ENCODE measurements at regions not wholly inside any gene's neighbourhood (a gene's known extent, or its start where the extent isn't known, plus 50 kb on each side); places are given as distances from the start of the nearest gene placed in this dataset.

DNA sequence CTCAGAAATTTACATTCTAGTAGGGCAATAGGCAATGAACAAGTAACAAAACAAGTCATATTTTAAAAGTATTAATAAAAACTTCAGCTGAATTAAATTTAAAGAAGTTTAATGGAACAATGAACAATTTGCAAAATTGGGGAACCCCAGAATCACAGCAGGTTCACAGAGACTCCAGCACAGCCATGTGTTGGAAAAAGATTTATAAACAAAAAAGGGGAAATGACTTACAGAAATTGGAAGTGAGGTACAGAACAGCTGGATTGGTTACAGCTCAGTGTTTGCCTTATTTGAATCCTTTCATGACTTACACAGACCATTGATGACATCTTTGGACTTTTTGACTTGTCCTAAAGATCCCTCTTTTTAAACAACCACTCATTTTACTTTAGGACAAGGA, 179.9 kb upstream of the SCN7A start:
- intact Hi-C loops (cut with DNase I): no loop called here
- no peaks in the 10 kb centered on the region for H3K27me3 ChIP-seq
- no peak overlapping the region for H3K27ac ChIP-seq
- no peak overlapping the region for H3K4me3 ChIP-seq
- H3K36me3 ChIP-seq (replicated peaks in 1 of 2): no peaks in the 10 kb centered on the region
- TF ChIP-seq, protein P1, sequence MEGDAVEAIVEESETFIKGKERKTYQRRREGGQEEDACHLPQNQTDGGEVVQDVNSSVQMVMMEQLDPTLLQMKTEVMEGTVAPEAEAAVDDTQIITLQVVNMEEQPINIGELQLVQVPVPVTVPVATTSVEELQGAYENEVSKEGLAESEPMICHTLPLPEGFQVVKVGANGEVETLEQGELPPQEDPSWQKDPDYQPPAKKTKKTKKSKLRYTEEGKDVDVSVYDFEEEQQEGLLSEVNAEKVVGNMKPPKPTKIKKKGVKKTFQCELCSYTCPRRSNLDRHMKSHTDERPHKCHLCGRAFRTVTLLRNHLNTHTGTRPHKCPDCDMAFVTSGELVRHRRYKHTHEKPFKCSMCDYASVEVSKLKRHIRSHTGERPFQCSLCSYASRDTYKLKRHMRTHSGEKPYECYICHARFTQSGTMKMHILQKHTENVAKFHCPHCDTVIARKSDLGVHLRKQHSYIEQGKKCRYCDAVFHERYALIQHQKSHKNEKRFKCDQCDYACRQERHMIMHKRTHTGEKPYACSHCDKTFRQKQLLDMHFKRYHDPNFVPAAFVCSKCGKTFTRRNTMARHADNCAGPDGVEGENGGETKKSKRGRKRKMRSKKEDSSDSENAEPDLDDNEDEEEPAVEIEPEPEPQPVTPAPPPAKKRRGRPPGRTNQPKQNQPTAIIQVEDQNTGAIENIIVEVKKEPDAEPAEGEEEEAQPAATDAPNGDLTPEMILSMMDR (IDR thresholded peaks at IDR 0.05): no peak
- no peak for TF ChIP-seq POLR2A (IDR thresholded peaks at IDR 0.05)
- H3K4me1 ChIP-seq (replicated peaks in 1 of 2): no peaks in the 10 kb centered on the region
- no peak for DNase-seq
- no peaks in the 10 kb centered on the region for H3K9me3 ChIP-seq (replicated peaks in 1 of 3)

DNA sequence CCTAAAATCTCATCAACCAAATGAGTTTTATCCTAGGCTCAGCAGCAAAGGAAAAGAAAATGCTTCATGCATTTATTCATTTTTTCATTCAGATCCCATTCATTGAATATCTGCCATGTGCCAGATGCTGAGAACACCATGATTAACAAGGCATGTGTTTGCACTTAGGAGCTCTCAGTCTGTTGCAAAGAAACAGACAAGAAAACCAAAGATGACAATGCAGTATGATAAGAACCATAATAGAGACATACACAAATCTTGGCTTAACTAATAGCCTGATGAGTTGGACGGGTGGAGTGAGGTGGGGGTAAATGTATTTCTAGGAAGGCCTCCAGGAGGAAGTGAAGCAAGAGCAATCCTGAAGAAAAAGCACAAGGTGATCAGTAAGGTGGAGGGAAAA, 177.8 kb upstream of the SCN7A start:
- no peak for TF ChIP-seq POLR2A (IDR thresholded peaks at IDR 0.05)

DNA sequence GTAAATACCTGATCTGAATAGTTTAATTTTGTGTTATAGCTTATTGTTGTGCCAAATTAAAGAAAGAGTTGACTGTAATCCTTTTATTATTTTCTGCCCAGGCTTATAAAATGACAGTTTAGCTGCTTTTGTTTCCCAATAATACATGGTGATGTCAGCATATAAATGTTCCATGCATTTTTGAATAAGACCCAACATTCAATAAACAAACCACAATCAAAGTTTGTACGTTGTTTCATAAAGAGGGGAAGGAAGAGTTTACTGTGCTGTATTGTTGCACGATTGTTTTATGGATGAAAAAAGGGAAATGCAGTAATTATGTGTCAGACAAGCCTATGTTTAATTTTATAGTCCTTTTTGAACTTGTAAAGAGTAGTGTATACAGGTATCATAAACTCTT, 177.2 kb upstream of the SCN7A start:
- intact Hi-C loops (cut with DNase I): no loop called here
- Histone ChIP-seq H3K4me3 (no peak overlapping the region), H3K27me3 (no peaks in the 10 kb centered on the region), H3K9me3 (replicated peaks in 1 of 3) (no peaks in the 10 kb centered on the region), H3K27ac (no peak overlapping the region), H3K36me3 (replicated peaks in 1 of 2) (no peaks in the 10 kb centered on the region), H3K4me1 (replicated peaks in 1 of 2) (no peaks in the 10 kb centered on the region)
- TF ChIP-seq, protein P1 (IDR thresholded peaks at IDR 0.05): no peak
- no peak for TF ChIP-seq POLR2A (IDR thresholded peaks at IDR 0.05)
- no peak for DNase-seq
- 37 to 40% (median 39%) methylated on average over 2 of the region's 2 CpGs for WGBS, 4 donors

More for the DNA sequence above, 177.8 kb upstream of the SCN7A start:
- Histone ChIP-seq H3K27me3 (no peaks in the 10 kb centered on the region), H3K9me3 (replicated peaks in 1 of 3) (no peaks in the 10 kb centered on the region), H3K36me3 (replicated peaks in 1 of 2) (no peaks in the 10 kb centered on the region), H3K4me3 (no peak overlapping the region), H3K27ac (no peak overlapping the region), H3K4me1 (replicated peaks in 1 of 2) (no peaks in the 10 kb centered on the region)
- 33 to 50% (median 43%) methylated on average over 1 of the region's 1 CpG for WGBS, 4 donors
- intact Hi-C loops (cut with DNase I): no loop called here
- no peak for DNase-seq

DNA sequence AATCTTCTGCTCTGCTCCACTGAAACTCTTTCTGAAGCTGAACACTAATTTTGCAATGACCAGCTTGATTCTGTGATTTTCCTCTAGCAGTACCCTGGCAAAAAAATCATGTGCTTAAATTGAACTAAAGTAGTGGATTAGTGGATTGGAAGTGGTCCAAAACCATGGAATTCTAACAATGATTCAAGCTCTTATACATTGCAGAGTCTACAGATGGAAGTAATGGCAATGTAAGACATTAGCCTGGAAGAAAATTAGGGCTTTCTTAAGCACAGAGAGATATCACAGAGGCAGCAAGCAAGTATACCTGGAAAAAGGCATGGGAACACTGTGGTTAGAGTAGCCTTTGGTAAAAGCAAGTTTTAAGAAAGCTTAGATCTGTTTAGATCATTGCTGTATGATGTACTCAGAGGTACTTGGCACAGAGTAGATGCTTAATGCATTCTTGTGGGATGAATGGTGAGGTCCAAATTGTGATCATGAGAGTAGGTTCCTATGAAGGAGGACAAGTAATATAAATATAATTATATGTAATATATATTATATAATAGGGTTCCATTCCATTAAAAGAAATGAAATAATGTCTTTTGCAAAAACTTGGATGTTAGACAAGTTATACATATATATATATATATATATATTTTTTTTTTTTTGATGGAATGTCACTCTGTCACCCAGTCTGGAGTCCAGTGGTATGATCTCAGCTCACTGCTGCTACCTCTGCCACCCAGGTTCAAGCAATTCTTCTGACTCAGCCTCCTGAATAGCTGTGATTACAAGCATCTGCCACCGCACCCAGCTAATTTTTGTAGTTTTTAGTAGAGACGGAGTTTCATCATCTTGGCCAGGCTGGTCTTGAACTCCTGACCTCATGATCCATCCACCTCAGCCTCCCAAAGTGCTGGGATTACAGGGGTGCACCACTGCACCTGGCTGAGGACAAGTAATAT, 172.2 kb upstream of the SCN7A start:
- 59 to 96% (median 76%) methylated on average over 2 of the region's 2 CpGs for WGBS, 4 donors
- intact Hi-C loops (cut with DNase I): no loop called here

More for the DNA sequence above, 172.2 kb upstream of the SCN7A start:
- Histone ChIP-seq H3K4me3 (no peak overlapping the region), H3K9me3 (replicated peaks in 1 of 3) (no peaks in the 10 kb centered on the region), H3K36me3 (replicated peaks in 1 of 2) (no peaks in the 10 kb centered on the region), H3K27ac (no peak overlapping the region), H3K4me1 (replicated peaks in 1 of 2) (no peaks in the 10 kb centered on the region), H3K27me3 (no peaks in the 10 kb centered on the region)
- TF ChIP-seq, protein P1 (IDR thresholded peaks at IDR 0.05): no peak
- no peak for TF ChIP-seq POLR2A (IDR thresholded peaks at IDR 0.05)
- DNase-seq: no peak
